ENCODE measurements at regions not wholly inside any gene's neighbourhood (a gene's known extent, or its start where the extent isn't known, plus 50 kb on each side); places are given as distances from the start of the nearest gene placed in this dataset.

DNA sequence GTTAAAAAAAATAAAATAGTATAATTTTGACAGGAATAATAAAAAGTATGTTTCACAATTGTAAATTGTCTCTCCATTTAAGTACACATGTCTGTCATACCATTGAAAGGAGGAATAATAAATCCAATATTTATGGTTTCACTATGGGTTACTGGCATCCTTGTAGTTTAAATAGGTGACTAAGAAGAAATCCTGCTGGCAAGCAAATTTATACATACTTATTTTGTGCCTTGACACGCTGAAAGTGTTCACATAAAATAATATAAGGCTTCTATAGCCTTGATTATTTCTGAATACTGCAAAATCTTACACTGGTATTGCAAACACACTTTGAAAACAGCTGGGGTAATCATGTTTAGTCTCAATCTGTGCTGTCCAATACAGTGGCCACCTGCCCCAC is 138.3 kb upstream of the ETAA1 start:
- no peak for DNase-seq (ENCODE audit: low read depth)
- H3K4me3 ChIP-seq (ENCODE audit: low read length), result no peak overlapping the region
- TF ChIP-seq, protein P1, sequence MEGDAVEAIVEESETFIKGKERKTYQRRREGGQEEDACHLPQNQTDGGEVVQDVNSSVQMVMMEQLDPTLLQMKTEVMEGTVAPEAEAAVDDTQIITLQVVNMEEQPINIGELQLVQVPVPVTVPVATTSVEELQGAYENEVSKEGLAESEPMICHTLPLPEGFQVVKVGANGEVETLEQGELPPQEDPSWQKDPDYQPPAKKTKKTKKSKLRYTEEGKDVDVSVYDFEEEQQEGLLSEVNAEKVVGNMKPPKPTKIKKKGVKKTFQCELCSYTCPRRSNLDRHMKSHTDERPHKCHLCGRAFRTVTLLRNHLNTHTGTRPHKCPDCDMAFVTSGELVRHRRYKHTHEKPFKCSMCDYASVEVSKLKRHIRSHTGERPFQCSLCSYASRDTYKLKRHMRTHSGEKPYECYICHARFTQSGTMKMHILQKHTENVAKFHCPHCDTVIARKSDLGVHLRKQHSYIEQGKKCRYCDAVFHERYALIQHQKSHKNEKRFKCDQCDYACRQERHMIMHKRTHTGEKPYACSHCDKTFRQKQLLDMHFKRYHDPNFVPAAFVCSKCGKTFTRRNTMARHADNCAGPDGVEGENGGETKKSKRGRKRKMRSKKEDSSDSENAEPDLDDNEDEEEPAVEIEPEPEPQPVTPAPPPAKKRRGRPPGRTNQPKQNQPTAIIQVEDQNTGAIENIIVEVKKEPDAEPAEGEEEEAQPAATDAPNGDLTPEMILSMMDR (IDR thresholded peaks at IDR 0.05; ENCODE audit: insufficient read depth, low read depth, low read length, missing control alignments), result no peak

DNA sequence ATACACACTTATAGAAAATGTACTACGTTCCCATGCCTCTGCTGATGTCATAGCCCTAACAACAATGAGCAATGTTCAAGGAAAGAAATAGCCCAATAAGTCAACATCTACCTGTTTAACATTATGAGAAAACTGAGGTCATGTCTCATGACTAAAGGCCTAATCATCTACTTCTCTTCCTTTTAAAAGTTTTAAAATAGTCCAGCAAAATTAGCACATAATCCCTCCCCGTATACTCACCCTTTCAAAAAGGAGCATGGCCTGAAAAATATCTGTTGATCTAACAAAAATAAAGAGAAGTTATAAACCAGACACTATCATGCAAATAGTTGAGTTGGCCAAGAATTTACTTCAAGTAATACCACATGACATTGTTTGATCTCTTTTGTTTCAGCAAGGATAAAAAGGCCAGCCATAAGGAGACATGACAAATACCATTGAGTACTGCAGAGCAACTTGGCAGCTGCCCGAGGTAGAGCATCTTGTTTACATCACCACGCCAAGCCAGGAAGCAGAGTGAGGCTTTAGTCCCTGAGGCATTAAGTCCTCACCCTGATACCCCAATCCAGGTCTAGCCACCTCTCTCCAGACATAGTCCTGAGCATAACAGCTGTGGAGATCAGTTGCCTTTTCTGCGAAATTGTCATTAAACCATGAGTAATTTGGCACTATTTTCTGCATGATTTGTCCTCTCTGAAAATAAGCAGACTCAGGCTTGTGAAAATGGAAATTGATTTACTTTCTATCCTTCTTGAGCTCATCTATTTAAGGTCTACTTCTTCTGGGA is 137.4 kb upstream of the ETAA1 start:
- no peak overlapping the region for H3K4me3 ChIP-seq (ENCODE audit: low read length)
- TF ChIP-seq, protein P1 (IDR thresholded peaks at IDR 0.05; ENCODE audit: insufficient read depth, low read depth, low read length, missing control alignments), result no peak
- peak; percentile 92 for DNase-seq (ENCODE audit: low read depth)

DNA sequence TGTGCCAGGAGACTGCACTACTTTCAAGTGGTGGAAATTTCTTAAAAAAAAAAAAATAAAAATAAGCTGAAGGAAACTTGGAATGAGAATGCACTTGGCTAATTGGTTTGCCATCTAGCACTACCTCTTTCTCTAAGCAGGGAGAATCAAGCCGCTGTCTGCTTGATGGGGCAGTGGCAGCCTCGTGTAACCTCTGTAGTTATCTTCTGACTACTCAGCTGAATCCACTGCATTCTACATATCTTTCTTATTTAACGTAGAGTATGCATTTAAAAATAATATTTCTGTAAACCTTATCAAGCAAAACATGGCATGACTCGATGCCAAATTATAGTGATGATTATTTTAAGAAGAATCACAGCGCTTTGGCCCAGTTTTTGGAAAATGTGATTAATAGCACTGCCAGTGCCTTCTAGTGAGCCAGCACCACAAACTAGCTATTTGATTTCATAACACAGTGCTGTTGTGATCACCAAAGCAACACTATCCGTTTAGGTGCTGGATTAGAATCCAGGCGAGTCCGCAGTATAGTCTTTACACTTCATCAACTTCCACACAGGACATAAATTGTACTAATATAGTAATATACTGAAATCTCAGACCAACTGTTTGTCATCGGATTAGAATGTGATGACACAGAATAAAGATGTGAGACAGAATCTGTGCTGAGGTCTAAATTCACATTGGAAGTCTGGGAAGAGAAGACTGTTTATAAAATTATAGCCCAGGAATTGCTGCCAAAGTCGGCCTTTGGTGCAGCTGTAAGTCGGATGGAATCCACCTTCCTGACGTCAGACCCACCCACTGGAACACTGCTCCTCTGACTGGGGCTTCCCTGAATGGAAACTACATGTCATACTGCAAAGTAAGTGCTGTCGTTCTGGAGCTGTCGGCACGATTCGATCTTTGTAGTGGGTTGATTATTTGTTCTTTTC is 136.5 kb upstream of the ETAA1 start:
- H3K4me3 ChIP-seq (ENCODE audit: low read length), result no peak overlapping the region
- peak; percentile 72 for DNase-seq (ENCODE audit: low read depth)
- TF ChIP-seq, protein P1 (IDR thresholded peaks at IDR 0.05; ENCODE audit: insufficient read depth, low read depth, low read length, missing control alignments), result no peak

DNA sequence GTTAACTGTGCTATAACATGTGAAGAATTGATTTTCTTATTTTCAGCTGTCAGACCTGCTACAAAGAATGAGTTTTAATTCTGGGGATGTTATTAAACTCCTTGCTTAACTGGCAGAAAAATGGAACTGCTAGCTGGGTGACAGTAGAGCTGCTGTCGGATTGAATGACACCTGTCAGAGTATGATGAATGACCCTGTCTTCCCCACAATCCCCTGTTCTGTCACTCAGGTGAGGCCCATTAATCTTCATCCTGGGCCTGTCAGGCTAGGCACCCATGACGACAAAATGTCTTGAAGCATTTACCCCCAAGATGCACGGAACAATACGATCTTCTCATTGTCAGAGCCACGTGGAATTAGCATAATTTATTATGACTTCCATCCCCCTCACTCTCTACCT is 129.9 kb upstream of the ETAA1 start:
- TF ChIP-seq, protein P1 (IDR thresholded peaks at IDR 0.05; ENCODE audit: insufficient read depth, low read depth, low read length, missing control alignments), result no peak
- DNase-seq (ENCODE audit: low read depth), result no peak
- no peak overlapping the region for H3K4me3 ChIP-seq (ENCODE audit: low read length)

DNA sequence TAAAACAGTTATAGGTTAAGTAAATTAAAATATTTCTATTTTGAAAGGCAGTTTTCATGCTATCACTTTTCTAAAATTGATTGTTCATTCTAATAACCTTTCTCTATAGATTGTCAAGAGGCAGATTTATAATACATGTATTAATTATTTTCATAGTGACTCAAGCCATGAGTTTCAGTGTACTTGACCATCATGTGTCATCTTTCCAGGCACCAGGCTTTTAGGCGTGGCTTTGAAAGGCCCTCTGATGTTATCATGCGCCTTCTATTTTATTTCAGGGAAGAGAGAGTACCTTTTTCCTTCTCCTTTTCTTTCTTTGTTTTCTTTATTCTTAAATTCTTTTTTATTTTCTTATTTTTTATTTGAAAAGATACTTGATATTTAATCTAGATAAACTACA is 128.3 kb upstream of the ETAA1 start:
- DNase-seq (ENCODE audit: low read depth), result peak; percentile 88
- no peak overlapping the region for H3K4me3 ChIP-seq (ENCODE audit: low read length)
- TF ChIP-seq, protein P1 (IDR thresholded peaks at IDR 0.05; ENCODE audit: insufficient read depth, low read depth, low read length, missing control alignments), result no peak

DNA sequence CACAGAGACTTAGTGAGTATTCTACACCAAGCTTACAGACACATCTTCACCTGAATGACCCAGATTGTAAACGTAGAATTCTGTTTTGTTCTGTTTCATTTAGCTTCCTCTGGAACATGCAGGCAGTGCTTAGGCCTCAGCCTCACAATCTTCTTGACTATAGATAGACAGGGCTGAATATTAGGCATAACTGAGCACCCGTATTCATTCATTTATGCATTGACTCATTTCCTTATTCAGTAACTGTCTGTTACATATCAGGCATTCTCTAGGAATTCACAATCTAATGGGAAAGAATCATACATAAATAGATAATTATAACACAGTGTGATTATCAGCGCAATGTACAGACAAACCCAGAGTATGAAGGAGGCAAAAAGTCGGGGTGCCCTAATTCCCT is 124.9 kb upstream of the ETAA1 start:
- TF ChIP-seq, protein P1 (IDR thresholded peaks at IDR 0.05; ENCODE audit: insufficient read depth, low read depth, low read length, missing control alignments), result no peak
- peak; percentile 24 for DNase-seq (ENCODE audit: low read depth)
- H3K4me3 ChIP-seq (ENCODE audit: low read length), result no peak overlapping the region
